HG02884 (cell line): ENCODE measurements at regions not wholly inside any gene's neighbourhood (a gene's known extent, or its start where the extent isn't known, plus 50 kb on each side); places are given as distances from the start of the nearest gene placed in this dataset.
A peak's percentile ranks its signal among the peaks of the same experiment; 100 is the strongest.
"Not testable (repeated sequence)": the region's sequence is repeated elsewhere in the genome, so short reads cannot be mapped to it uniquely, and the experiment has no call there.

Experiments used
- ATAC-seq: cut with Tn5 transposase; IDR thresholded peaks from one replicate; pipeline ENCODE4 v1.9.1; 2021; ENCODE audit warnings: mild to moderate bottlenecking, moderate library complexity; ENCODE audit not compliant: unreplicated experiment

- no peak for ATAC-seq
These were observed 447.9 kb upstream of the TECRL start for GRCh38 chr4:64857198-64857597.

GRCh38 chr4:64846417-64846816, 437.2 kb upstream of the TECRL start:
- no peak for ATAC-seq

GRCh38 chr4:64829749-64830148, 420.5 kb upstream of the TECRL start:
- no peak for ATAC-seq

- no peak for ATAC-seq
These were observed 415.3 kb upstream of the TECRL start for GRCh38 chr4:64824591-64824990.

DNA sequence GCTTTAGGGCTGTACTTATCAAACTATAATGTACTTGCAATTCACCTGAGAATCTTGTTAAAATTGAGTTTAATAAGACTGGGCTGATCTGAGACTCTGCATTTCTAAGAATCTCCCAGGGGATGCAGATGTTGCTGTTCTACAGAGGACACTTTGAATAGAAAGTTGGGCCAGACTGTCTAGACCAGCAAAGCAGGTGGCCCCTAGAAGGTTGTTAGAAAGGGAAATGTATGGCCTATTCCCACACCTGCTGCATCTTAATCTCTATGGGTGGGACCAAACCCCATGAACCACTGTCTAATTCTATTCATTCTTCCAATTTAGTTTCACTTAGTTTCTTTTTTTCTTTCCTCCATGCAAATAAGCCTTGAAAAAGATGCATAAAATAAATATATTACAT, 413.2 kb upstream of the TECRL start:
- no peak for ATAC-seq

DNA sequence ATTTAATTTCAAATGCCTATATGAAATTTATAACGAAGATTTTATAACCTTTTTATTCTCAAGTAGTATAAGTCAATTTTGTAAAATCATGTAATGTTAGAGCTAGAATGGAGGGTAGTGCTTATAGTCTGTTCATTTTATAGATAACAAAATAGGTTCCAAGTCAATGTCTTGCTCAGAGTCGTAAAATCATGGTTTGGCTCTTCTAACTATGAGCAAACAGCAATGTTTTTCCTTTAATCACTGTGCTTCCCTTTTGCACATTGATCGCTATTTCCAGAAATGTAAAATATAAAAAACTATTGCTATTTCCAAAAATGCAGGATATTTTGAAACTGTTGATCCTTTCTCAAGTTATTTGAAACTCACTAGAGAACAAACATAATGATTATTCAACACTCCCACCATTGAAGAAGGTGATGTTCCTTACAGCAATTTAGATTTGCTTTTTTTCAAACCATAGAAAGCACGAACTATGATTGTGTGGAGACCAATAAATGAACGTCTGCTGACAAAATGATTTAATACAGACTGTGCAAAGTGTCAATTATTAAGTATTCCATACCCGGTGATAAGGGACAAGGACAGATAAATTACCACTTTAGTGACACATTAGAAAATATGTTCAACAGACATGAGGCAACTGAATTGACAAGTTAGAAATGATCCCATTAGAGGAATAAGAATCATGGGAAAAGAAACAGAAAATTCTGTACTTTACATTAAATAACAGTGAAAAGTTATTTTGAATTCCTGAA, 412.1 kb upstream of the TECRL start:
- ATAC-seq, result no peak

GRCh38 chr4:64814616-64815015, 405.4 kb upstream of the TECRL start:
- no peak for ATAC-seq

GRCh38 chr4:64807821-64808220, 398.6 kb upstream of the TECRL start:
- no peak for ATAC-seq

DNA sequence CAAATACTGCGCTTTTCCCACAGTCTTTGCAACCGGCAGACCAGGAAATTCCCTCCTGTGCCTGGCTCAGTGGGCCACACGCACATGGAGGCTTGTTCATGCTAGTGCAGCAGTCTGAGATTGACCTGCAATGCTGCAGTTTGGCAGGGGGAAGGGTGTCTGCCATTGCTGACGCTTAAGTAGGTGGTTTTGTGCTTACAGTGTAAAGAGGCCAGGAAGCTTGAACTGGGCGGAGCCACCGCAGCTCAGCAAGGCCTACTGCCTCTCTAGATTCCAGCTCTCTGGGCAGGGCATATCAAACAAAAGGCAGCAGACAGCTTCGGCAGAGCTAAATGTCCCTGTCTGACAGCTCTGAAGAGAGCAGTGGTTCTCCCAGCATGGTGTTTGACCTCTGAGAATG, 390.5 kb upstream of the TECRL start:
- ATAC-seq, result no peak

DNA sequence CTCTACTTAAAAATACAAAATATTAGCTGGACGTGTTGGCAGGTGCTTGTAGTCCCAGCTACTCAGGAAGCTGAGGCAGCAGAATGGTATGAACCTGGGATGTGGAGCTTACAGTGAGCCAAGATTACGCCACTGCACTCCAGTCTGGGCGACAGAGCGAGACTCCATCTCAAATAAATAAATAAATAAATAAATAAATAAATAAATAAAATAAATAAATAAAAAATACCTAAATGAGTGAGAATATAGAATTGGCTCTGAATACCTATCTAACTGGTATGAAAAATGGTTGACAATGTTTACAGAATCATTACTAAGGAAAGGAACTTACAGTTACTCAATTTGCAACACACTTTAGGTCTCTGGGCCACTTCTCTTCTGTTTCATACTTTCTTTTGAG, 389.6 kb upstream of the TECRL start:
- not testable (repeated sequence) for ATAC-seq

DNA sequence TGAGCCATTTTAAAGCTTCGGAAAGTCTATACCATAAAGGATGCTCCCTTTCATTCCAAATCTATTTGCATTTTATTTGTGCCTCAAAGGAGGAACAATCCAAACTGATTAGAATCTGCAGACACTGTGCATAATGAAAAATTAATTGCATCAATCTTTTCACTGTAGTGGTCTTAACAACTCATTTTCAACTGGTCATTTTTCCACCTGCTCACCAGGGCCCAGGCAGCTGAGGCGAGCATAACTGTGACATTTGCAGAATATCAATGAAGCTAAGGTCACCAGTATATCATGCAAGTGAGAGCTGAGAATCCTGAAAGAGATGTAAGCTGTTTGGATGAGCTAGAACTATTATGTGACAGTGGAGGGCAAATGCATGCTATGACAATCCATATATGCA, 387.3 kb upstream of the TECRL start:
- ATAC-seq, result no peak

DNA sequence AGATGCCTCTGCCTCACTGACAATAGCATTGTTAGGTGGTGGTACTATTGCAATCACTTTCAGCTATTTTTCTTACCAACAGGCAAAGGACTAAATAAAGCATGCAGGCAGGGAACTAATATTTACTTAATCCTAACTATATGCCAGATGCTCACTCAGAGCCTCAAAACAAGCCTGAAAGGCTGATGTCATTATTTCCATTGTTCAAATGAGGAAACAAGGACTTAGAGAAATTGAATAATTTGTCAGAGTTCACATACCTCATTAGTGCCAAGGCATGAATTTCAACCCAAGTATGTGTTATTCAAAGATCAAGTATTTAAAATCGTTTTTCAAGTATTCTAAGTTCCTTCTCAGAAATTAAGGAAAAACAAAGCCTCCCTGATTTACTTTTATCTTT, 374.9 kb upstream of the TECRL start:
- ATAC-seq, result no peak

DNA sequence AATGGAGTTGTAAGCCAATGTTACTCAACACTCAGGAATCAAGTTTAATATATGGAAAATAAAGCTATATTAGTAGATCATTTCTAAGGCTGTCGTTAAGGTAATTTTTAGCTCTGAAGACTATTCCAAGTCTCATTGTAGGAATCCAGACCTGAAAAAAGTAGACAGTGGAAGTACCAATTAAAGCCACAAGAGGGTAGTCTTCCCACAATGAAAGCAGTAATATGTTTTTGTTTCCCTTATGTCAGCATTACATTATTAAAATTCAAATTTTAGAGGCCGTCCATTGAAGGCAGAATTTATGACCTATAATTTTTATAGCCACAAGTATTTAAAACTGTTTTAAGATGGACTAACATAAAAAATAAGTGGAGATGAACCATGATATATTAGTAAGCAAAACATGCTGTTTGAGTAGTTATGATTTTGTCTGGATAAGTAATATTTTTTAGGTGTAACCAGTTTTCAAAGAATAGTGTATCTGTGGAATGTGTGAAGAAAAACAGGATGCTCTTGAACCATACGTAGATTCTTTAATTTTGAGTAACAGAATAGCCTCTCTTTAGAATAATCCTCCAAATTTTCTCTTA, 372.6 kb upstream of the TECRL start:
- ATAC-seq, result peak; percentile 71

DNA sequence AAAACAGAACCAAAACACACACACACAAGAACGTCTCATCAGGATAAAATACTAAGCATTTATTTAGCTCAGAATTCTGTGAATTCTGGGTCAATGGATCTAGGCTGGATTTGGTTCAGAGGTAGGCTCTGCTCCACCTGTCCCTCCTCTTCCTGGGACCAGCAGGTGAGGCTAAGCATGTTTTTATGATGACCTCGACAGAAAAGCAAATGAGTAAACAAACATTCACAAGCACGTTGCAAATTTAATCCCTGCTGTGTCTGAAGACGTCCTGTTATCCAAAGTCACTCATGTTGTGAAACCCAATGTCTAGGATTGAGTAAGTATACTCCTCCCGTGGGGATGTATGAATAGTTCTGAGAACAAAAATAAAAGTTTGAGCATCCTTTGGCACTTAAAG, 371.4 kb upstream of the TECRL start:
- no peak for ATAC-seq

- no peak for ATAC-seq
These were observed 368.0 kb upstream of the TECRL start for GRCh38 chr4:64777286-64777685.

GRCh38 chr4:64776820-64777219, 367.6 kb upstream of the TECRL start:
- no peak for ATAC-seq

DNA sequence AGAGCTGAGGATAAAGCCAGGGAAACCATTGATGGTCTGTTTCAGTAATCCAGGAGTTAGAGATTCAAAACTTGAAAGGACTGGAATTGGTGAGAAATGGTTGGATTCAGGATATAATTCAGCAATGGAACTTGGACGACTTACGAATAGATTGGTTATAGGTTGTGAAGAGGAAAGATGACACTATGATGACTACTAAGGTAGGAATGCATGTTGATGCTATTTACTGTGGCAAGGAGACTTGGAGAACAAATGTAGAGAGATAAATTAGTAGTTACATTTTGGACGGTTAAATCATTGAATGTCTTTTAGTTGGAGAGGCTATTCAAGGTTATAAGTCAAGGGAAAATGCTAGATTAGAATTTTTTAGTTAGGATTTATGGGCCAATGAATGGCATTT, 365.4 kb upstream of the TECRL start:
- ATAC-seq, result no peak

DNA sequence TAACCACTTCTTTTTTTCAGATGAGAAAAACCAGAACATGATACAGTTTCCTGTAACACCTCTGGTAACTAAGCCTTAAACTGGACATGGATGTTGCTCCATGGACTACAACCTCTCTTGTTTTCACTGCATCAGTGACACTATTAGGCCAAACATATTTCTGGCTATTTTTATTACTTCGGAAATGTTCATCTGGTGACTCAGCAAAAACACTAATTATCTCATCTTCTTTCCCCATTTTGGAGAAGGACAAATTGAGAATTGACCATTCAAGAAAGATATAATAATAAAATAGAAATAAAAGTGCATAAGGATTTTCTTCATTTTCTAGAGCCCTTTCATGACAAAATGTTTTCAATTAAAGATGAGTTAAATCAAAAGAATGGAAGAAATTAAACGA, 361.9 kb upstream of the TECRL start:
- ATAC-seq, result no peak

DNA sequence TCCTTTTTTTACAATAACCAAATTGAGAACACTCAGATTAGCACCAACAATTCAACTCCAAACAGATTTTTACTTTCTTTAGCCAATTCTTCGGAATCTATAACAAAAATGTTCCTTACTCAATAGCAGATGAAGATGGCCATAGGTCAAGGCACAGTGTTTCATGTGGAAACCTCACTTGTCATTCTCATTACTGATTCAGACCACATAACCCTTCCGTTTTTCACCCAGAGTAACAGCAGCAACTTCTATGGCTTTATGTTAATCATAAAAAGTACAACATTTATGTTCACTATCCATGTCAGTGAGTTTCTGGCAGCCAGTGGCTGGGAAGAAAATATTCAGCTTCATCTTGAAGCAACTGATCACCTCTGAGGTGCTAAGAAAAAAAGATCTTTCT, 358.3 kb upstream of the TECRL start:
- ATAC-seq, result no peak

DNA sequence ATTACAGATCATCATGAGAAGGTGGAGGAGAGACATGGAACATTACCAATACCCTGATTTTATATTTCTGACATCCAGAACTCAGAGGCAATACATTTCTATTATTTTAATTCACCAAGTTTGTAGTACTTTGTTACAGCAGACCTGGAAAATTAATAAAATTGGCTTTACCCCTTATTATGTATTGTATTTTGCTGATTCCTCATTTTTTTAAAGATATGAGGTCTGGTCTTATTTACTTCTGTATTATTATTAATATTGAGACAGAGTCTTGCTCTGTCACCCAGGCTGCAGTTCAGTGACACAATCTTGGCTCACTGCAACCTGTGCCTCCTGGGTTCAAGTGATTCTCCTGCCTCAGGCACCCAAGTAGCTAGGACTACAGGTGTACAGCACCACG, 357.3 kb upstream of the TECRL start:
- no peak for ATAC-seq

GRCh38 chr4:64756016-64756415, 346.8 kb upstream of the TECRL start:
- ATAC-seq, result no peak

DNA sequence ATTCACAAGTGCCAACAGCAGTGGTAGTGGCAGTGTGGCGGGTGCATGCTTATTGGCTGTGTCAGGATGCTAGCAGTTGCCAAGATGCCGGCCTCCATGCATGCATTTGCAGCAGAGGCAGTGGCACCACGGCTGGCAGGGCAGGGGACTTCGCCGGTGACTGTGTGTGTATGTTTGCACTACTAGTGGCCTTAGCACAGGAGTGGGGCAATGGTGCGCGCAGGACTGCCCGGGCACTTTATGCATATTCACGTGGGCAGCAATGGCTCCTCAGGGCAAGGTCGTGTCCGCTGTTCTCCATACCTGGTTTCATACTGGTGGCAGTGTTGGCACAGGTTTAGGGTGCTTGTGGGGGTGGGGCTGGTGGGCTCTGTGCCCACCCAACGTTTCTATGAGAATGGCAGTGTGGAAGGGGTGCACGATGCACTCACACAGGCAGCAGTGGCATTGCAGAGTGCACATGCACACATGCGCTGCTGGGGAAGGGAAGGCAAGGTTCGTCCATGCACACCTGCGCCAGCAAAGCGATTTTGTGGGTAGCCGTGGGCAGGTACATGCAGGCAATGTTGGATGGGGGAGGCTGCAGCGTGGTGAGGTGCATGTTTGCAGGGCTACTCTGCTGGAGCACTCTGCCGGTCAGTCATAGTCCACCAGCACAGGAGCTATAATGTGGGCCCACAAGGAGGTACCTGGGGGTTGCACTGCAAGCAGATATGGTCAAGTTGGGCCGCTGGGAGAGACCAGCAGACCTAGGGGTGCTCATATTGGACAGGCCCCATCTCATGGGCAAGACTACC, 338.9 kb upstream of the TECRL start:
- ATAC-seq, result no peak
